AG09319 (cell line): ENCODE measurements at regions not wholly inside any gene's neighbourhood (a gene's known extent, or its start where the extent isn't known, plus 50 kb on each side); places are given as distances from the start of the nearest gene placed in this dataset.

Source experiments
- DNase-seq: peaks from one replicate; pipeline ENCODE4 v3.0.0-alpha.2; 2010; ENCODE audit warnings: low read depth; ENCODE audit errors: extremely low read depth
- CTCF ChIP-seq: IDR thresholded peaks from 2 replicates; pipeline ENCODE4 v1.5.1; 2011; ENCODE audit warnings: low read depth, mild to moderate bottlenecking, inconsistent platforms, low read length, moderate library complexity

- DNase-seq, result no peak
- TF ChIP-seq CTCF, result no peak
These were observed 140.6 kb upstream of the GSE1 start for GRCh38 chr16:85472514-85472913.

GRCh38 chr16:85473323-85473722, 139.8 kb upstream of the GSE1 start:
- no peak for DNase-seq
- no peak for TF ChIP-seq CTCF

GRCh38 chr16:85473909-85474620, 139.1 kb upstream of the GSE1 start:
- no peak for TF ChIP-seq CTCF
- DNase-seq, result no peak

GRCh38 chr16:85474621-85475217, 138.4 kb upstream of the GSE1 start:
- no peak for TF ChIP-seq CTCF
- no peak for DNase-seq

- no peak for DNase-seq
These were observed 137.9 kb upstream of the GSE1 start for GRCh38 chr16:85475233-85475632.

GRCh38 chr16:85475691-85476300, 137.3 kb upstream of the GSE1 start:
- no peak for DNase-seq
- TF ChIP-seq CTCF, result no peak

More at GRCh38 chr16:85475233-85475632, 137.9 kb upstream of the GSE1 start:
- no peak for TF ChIP-seq CTCF

DNA sequence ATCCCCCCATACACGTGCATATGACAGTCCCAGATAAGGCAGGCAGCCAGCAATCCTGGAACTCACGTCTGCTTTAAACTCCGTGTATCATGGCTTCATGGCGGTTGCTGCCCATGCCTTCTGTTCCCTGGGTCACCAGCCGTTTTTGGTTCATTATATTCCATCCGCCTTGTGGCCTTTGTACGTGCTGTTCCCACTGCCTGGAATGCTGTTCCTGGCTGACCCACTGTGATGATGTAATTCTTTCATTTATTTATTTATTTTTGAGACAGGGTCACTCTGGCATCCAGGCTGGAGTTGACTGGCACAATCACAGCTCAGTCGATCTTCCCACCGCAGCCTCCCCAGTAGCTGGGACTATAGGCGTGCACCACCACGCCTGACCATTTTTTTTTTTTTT, 136.7 kb upstream of the GSE1 start:
- no peak for TF ChIP-seq CTCF
- no peak for DNase-seq
